ENCODE measurements at regions not wholly inside any gene's neighbourhood (a gene's known extent, or its start where the extent isn't known, plus 50 kb on each side); places are given as distances from the start of the nearest gene placed in this dataset.
A peak's percentile ranks its signal among the peaks of the same experiment; 100 is the strongest.

GRCh38 chr2:107018366-107018765, 132.4 kb upstream of the ST6GAL2 start:
- no peaks in the 10 kb centered on the region for H3K79me2 ChIP-seq
- no peaks in the 10 kb centered on the region for H3K9me3 ChIP-seq (ENCODE audit: low read depth)
- 86% methylated on average over 4 of the region's 4 CpGs for WGBS (ENCODE audit: low lambda C conversion rate, missing lambda C conversion rate)
- no peaks in the 10 kb centered on the region for H3K36me3 ChIP-seq (replicated peaks; ENCODE audit: insufficient read depth, low read depth)
- H3K27ac ChIP-seq: no peak overlapping the region
- no peaks in the 10 kb centered on the region for H3K27me3 ChIP-seq
- H4K20me1 ChIP-seq (ENCODE audit: insufficient read depth, poor library complexity, severe bottlenecking): no peaks in the 10 kb centered on the region
- no peaks in the 10 kb centered on the region for H3K4me1 ChIP-seq (ENCODE audit: insufficient read depth)
- no peak for DNase-seq (ENCODE audit: low spot score)
- H3K4me2 ChIP-seq: no peak overlapping the region
- H3K9me2 ChIP-seq (replicated peaks; ENCODE audit: insufficient read depth): no peaks in the 10 kb centered on the region
- H3K4me3 ChIP-seq: no peak overlapping the region
- H2AFZ ChIP-seq: no peak overlapping the region
- no peak for TF ChIP-seq EZH2 (IDR thresholded peaks at IDR 0.05; ENCODE audit: borderline replicate concordance)
- no peak for TF ChIP-seq EZH2phosphoT487 (IDR thresholded peaks at IDR 0.05; ENCODE audit: low read depth, severe bottlenecking, unreplicated experiment)

GRCh38 chr2:107020392-107020791, 134.4 kb upstream of the ST6GAL2 start:
- 93% methylated on average over 6 of the region's 6 CpGs for WGBS (ENCODE audit: low lambda C conversion rate, missing lambda C conversion rate)
- Histone ChIP-seq H3K4me3 (no peak overlapping the region), H3K4me1 (ENCODE audit: insufficient read depth) (peaks cover 2% of the 10 kb centered on the region)

GRCh38 chr2:107024269-107024668, 138.3 kb upstream of the ST6GAL2 start:
- Histone ChIP-seq H3K27ac (no peak overlapping the region), H3K4me2 (no peak overlapping the region), H3K9me3 (ENCODE audit: low read depth) (no peaks in the 10 kb centered on the region), H3K4me3 (no peak overlapping the region), H2AFZ (no peak overlapping the region), H4K20me1 (ENCODE audit: insufficient read depth, poor library complexity, severe bottlenecking) (no peaks in the 10 kb centered on the region), H3K36me3 (replicated peaks; ENCODE audit: insufficient read depth, low read depth) (no peaks in the 10 kb centered on the region), H3K79me2 (no peaks in the 10 kb centered on the region), H3K9me2 (replicated peaks; ENCODE audit: insufficient read depth) (no peaks in the 10 kb centered on the region), H3K4me1 (ENCODE audit: insufficient read depth) (peaks cover 4% of the 10 kb centered on the region), H3K27me3 (no peaks in the 10 kb centered on the region)
- WGBS (ENCODE audit: low lambda C conversion rate, missing lambda C conversion rate): 95% methylated on average over 2 of the region's 2 CpGs
- no peak for DNase-seq (ENCODE audit: low spot score)
- no peak for TF ChIP-seq EZH2phosphoT487 (IDR thresholded peaks at IDR 0.05; ENCODE audit: low read depth, severe bottlenecking, unreplicated experiment)

More at GRCh38 chr2:107020392-107020791, 134.4 kb upstream of the ST6GAL2 start:
- H3K27me3 ChIP-seq: no peaks in the 10 kb centered on the region
- TF ChIP-seq EZH2phosphoT487 (IDR thresholded peaks at IDR 0.05; ENCODE audit: low read depth, severe bottlenecking, unreplicated experiment) (no peak), CTCF (IDR thresholded peaks at IDR 0.05; ENCODE audit: poor library complexity) (no peak), EZH2 (IDR thresholded peaks at IDR 0.05; ENCODE audit: borderline replicate concordance) (no peak)
- no peaks in the 10 kb centered on the region for H3K9me2 ChIP-seq (replicated peaks; ENCODE audit: insufficient read depth)
- no peaks in the 10 kb centered on the region for H3K79me2 ChIP-seq
- no peaks in the 10 kb centered on the region for H4K20me1 ChIP-seq (ENCODE audit: insufficient read depth, poor library complexity, severe bottlenecking)
- H3K27ac ChIP-seq: no peak overlapping the region
- DNase-seq (ENCODE audit: low spot score): no peak
- H3K9me3 ChIP-seq (ENCODE audit: low read depth): no peaks in the 10 kb centered on the region
- H3K36me3 ChIP-seq (replicated peaks; ENCODE audit: insufficient read depth, low read depth): no peaks in the 10 kb centered on the region
- H3K4me2 ChIP-seq: no peak overlapping the region
- H2AFZ ChIP-seq: no peak overlapping the region

- Histone ChIP-seq H3K4me3 (no peak overlapping the region), H2AFZ (no peak overlapping the region), H3K9me2 (replicated peaks; ENCODE audit: insufficient read depth) (no peaks in the 10 kb centered on the region), H3K27me3 (no peaks in the 10 kb centered on the region), H3K4me1 (ENCODE audit: insufficient read depth) (peaks cover 4% of the 10 kb centered on the region), H3K9me3 (ENCODE audit: low read depth) (no peaks in the 10 kb centered on the region), H3K4me2 (no peak overlapping the region), H3K36me3 (replicated peaks; ENCODE audit: insufficient read depth, low read depth) (no peaks in the 10 kb centered on the region), H3K79me2 (no peaks in the 10 kb centered on the region), H4K20me1 (ENCODE audit: insufficient read depth, poor library complexity, severe bottlenecking) (no peaks in the 10 kb centered on the region), H3K27ac (peak overlapping the region; percentile 75)
- 87% methylated on average over 6 of the region's 6 CpGs for WGBS (ENCODE audit: low lambda C conversion rate, missing lambda C conversion rate)
- DNase-seq (ENCODE audit: low spot score): no peak
- TF ChIP-seq EZH2phosphoT487 (IDR thresholded peaks at IDR 0.05; ENCODE audit: low read depth, severe bottlenecking, unreplicated experiment): no peak
- no peak for TF ChIP-seq CTCF (IDR thresholded peaks at IDR 0.05; ENCODE audit: poor library complexity)
- TF ChIP-seq EZH2 (IDR thresholded peaks at IDR 0.05; ENCODE audit: borderline replicate concordance): no peak
Measured at GRCh38 chr2:107025291-107025857, 139.4 kb upstream of the ST6GAL2 start.

Data from hepatocyte (in vitro differentiated cells).